Cardiac fibroblast (primary cell): ENCODE measurements at regions not wholly inside any gene's neighbourhood (a gene's known extent, or its start where the extent isn't known, plus 50 kb on each side); places are given as distances from the start of the nearest gene placed in this dataset.

Experiments used
- DNase-seq, 2 donors: peaks; one replicate each; pipeline versions ENCODE4 v3.0.0 to v3.0.0-alpha.2; 2010; ENCODE audit warnings: low read depth in 2 of 2
- H3K4me3 ChIP-seq, 2 donors: replicated peaks in 1 of 2; 1 replicate in 1 of 2; 2 replicates in 1 of 2; pipeline ENCODE4 v1.5.1; 2011; ENCODE audit warnings: low read depth in 2 of 2, low read length in 2 of 2, mild to moderate bottlenecking in 2 of 2, moderate library complexity in 1 of 2
- CTCF ChIP-seq: IDR thresholded peaks from one replicate; pipeline ENCODE4 v1.5.1; 2011; ENCODE audit warnings: low read depth, mild to moderate bottlenecking, low read length, inconsistent platforms

- DNase-seq, result no peak
- TF ChIP-seq CTCF, result no peak
- H3K4me3 ChIP-seq, result no peak overlapping the region
Observed at GRCh38 chr3:137249311-137249940, 291.6 kb downstream of the IL20RB start.

- no peak overlapping the region for H3K4me3 ChIP-seq
- TF ChIP-seq CTCF, result no peak
- DNase-seq, result no peak
Observed at GRCh38 chr3:137259089-137259488, 301.3 kb downstream of the IL20RB start.

GRCh38 chr3:137259701-137260100, 301.9 kb downstream of the IL20RB start:
- TF ChIP-seq CTCF, result no peak
- H3K4me3 ChIP-seq, result no peak overlapping the region
- DNase-seq, result no peak

GRCh38 chr3:137264071-137264820, 306.5 kb downstream of the IL20RB start:
- DNase-seq, result no peak
- H3K4me3 ChIP-seq, result no peak overlapping the region
- no peak for TF ChIP-seq CTCF

- H3K4me3 ChIP-seq, result no peak overlapping the region
- no peak for DNase-seq
- TF ChIP-seq CTCF, result no peak
Observed at GRCh38 chr3:137264843-137265330, 307.1 kb downstream of the IL20RB start.

- no peak for DNase-seq
- no peak for TF ChIP-seq CTCF
- H3K4me3 ChIP-seq, result no peak overlapping the region
Observed at GRCh38 chr3:137282871-137283270, 325.1 kb downstream of the IL20RB start.

- TF ChIP-seq CTCF, result no peak
- H3K4me3 ChIP-seq, result no peak overlapping the region
Observed at GRCh38 chr3:137285924-137286323, 328.1 kb downstream of the IL20RB start.

More at GRCh38 chr3:137285924-137286323, 328.1 kb downstream of the IL20RB start:
- DNase-seq, result no peak
